Omental fat pad (tissue), 3 donors: ENCODE measurements at regions not wholly inside any gene's neighbourhood (a gene's known extent, or its start where the extent isn't known, plus 50 kb on each side); places are given as distances from the start of the nearest gene placed in this dataset. TPM values are rescaled to one million over a fixed set of nuclear protein-coding genes. Genes with fewer than 3 reads are reported as not detected.

ENCODE experiments used
- ATAC-seq: fragments of 150-250 bp; one replicate; pipeline ENCODE4 v1.9.1; 2016; ENCODE audit warnings: mild to moderate bottlenecking, moderate library complexity; ENCODE audit not compliant: low FRiP score
- DNase-seq: peaks from one replicate; pipeline ENCODE4 v3.0.0-alpha.2; 2019; ENCODE audit warnings: low spot score
- small RNA-seq: library from RNA; depleted of rRNA; stranded (forward); fragments of <200 nt; gene quantifications from one replicate; pipeline ENCODE3, GENCODE V24; 2016
- TF ChIP-seq, protein P1 (sequence below), 3 donors: fragments of 450-650 bp; IDR thresholded peaks; one replicate each; pipeline ENCODE4 v1.5.1; 2016 to 2017; ENCODE audit warnings: antibody characterized with exemption in 3 of 3, mild to moderate bottlenecking in 3 of 3, moderate library complexity in 2 of 3

DNA sequence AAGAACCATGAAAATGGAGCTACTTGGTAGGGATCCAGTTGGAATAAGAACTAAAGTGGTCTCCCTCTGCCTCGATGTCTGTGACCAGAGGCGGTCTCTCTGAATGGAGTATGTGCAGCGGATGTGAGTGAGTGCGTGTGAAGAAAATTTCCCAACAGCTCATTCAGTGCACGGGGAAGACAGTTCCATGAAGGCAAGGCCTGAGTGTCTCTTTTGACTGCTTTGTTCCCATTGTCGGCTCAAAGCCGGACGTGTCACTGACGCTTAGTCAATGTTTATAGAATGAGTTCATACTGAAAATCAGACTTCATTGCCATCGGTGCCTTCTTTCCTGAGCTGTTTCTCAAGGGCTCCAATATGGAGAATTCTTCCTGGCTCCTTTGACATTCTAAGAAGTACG lies 55.3 kb upstream of the GRB10 start:
- TF ChIP-seq, protein P1, sequence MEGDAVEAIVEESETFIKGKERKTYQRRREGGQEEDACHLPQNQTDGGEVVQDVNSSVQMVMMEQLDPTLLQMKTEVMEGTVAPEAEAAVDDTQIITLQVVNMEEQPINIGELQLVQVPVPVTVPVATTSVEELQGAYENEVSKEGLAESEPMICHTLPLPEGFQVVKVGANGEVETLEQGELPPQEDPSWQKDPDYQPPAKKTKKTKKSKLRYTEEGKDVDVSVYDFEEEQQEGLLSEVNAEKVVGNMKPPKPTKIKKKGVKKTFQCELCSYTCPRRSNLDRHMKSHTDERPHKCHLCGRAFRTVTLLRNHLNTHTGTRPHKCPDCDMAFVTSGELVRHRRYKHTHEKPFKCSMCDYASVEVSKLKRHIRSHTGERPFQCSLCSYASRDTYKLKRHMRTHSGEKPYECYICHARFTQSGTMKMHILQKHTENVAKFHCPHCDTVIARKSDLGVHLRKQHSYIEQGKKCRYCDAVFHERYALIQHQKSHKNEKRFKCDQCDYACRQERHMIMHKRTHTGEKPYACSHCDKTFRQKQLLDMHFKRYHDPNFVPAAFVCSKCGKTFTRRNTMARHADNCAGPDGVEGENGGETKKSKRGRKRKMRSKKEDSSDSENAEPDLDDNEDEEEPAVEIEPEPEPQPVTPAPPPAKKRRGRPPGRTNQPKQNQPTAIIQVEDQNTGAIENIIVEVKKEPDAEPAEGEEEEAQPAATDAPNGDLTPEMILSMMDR (IDR thresholded peaks at IDR 0.05), result no peak
- ATAC-seq (no peak), DNase-seq (no peak)

DNA sequence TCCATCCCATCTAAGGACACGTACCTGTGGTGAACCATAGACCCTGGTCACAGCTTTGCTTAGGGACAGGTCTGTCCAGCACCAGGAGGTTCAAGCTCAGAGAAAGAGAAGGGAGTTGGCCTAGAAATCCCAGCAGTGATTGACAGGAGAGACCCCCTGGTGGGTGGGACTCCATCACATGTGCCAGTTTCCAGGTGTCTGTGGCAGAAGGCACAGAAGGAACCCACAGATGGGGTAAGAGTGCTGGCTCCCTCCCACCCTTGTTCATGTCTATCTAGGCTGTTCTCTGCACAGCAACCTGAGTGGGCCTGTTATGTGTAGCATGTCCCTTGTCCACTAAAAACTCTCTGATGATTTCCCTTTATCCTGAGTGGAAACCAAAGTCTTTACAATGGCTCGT lies 54.0 kb upstream of the GRB10 start:
- TF ChIP-seq, protein P1 (IDR thresholded peaks at IDR 0.05), result no peak
- ATAC-seq, result no peak
- no peak for DNase-seq

DNA sequence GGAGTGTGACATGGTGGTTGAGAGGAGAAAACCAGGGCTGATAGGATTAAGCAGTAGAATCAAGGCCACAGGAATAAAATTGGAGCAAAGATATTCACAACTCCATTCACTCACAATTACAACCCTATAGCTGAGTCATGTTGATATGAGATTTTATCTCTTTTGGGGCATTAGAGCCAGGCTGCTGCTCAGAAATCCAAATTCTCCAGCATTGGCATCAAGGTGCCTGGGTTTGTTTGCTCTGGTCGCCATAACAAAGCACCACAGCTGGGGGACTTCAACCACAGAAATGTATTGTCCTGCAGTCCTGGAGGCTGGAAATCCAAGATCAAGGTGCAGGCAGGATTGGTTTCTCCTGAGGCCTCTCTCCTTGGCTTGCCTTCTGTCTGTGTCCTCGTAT lies 52.5 kb upstream of the GRB10 start:
- no peak for ATAC-seq
- DNase-seq, result no peak
- TF ChIP-seq, protein P1 (IDR thresholded peaks at IDR 0.05), result no peak

DNA sequence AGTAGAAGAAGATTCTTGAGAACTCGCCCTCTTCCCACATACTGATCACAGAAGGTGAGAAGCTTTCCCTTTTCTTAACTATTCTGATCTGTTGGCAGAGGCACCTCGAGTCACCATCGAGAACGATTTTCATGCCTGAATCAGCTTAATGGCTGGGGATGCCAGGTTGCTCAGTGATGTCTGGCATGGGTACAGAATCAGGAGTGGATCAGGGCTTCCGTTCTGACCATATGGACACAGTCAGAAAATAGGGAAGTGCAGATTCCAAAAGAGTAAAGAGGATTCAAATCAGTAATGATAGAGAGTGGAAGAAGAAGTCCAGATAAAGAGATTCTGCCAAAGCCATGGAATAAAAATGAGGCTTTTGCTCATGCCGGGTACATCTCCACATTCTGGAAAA lies 52.0 kb upstream of the GRB10 start:
- ATAC-seq (no peak), DNase-seq (no peak)
- TF ChIP-seq, protein P1 (IDR thresholded peaks at IDR 0.05), result no peak

DNA sequence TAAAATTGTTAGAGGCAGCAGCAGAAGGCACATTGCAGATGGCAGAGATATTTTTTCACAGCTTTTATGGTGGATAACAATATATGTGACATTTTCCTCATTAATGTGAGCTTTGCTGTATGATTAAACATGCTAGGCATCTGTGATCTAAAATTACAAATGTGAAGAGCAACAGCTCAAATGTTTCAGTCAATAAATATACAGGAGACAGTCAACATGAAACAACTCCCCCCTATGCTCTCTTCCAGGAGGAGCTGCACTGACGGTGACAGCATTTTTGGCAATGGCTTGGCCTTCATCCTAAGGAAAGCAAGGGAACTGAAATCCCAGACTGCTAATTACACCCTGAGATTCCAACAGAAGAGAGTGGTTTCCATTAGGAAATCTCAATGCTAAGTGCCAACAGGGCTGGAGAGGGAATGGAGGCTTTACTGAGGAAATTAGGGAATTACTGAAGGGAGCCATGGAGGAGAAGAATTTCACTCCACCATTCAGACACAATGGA lies 51.4 kb upstream of the GRB10 start:
- TF ChIP-seq, protein P1 (IDR thresholded peaks at IDR 0.05), result no peak
- DNase-seq (no peak), ATAC-seq (no peak)

DNA sequence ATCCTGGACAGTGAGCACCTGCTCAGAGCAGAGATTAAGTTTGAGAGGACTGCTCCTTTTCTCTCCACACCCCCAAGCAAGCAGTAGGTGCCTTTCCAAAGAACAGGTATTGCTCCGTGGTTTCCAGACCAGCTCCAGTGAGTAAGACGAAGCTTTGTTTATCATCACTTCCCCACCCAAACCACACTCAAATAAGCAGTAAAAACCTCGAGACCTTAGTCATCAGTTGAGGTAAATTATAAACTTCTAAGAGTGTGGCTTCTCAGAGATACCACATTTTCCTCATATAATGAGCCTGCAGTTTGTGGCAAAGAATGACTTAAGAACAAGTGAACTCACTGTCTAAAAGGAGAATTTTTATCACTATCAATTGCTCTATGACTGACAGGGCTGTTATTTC lies 50.0 kb upstream of the GRB10 start:
- DNase-seq (no peak), ATAC-seq (no peak)
- TF ChIP-seq, protein P1 (IDR thresholded peaks at IDR 0.05), result no peak

Small RNA genes in the stretch of these regions (small RNA-seq; reads per million reads assigned to genes)
- not detected for gene AC009296.1
- not detected for gene RF00394
